Upper lobe of left lung (tissue), 4 donors: ENCODE measurements at regions not wholly inside any gene's neighbourhood (a gene's known extent, or its start where the extent isn't known, plus 50 kb on each side); places are given as distances from the start of the nearest gene placed in this dataset.

ENCODE experiments used
- CTCF ChIP-seq, 6 experiments: fragments of 450-650 bp in 4 of 6; fragments of 200-600 bp in 2 of 6; sonication (generic) in 2 of 6; IDR thresholded peaks; one replicate each; pipeline ENCODE4 v1.5.1; 2016 to 2019; ENCODE audit warnings: antibody characterized with exemption in 6 of 6
- EP300 ChIP-seq, 4 donors: sonication (generic); formaldehyde crosslinking; IDR thresholded peaks; one replicate each; pipeline ENCODE4 v1.5.1; 2017; ENCODE audit warnings: antibody characterized with exemption in 4 of 4, control low read depth in 2 of 4
- POLR2A ChIP-seq, 4 donors: fragments of 450-650 bp; IDR thresholded peaks; one replicate each; pipeline ENCODE4 v1.5.1; 2016 to 2017; ENCODE audit warnings: antibody characterized with exemption in 4 of 4, mild to moderate bottlenecking in 2 of 4

GRCh38 chr2:237230355-237230754, 144.7 kb downstream of the COPS8 start:
- TF ChIP-seq CTCF (IDR thresholded peaks at IDR 0.05), result no peak
- TF ChIP-seq POLR2A (IDR thresholded peaks at IDR 0.05), result no peak
- TF ChIP-seq EP300 (IDR thresholded peaks at IDR 0.05), result no peak
